Esophagus muscularis mucosa (tissue), 3 donors: ENCODE measurements at regions not wholly inside any gene's neighbourhood (a gene's known extent, or its start where the extent isn't known, plus 50 kb on each side); places are given as distances from the start of the nearest gene placed in this dataset.

Experiments
- CTCF ChIP-seq, 3 experiments: fragments of 200-600 bp in 2 of 3; fragments of 450-650 bp in 1 of 3; sonication (generic) in 2 of 3; IDR thresholded peaks; one replicate each; pipeline ENCODE4 v1.5.1; 2017 to 2019; ENCODE audit warnings: antibody characterized with exemption in 3 of 3, mild to moderate bottlenecking in 2 of 3, moderate library complexity in 1 of 3
- POLR2A ChIP-seq: fragments of 450-650 bp; IDR thresholded peaks from one replicate; pipeline ENCODE4 v1.6.1; 2017; ENCODE audit warnings: antibody characterized with exemption, moderate library complexity, mild to moderate bottlenecking, low read depth
- POLR2AphosphoS5 ChIP-seq, 2 donors: sonication (generic); formaldehyde crosslinking; IDR thresholded peaks; one replicate each; pipeline ENCODE4 v1.6.1; 2017; ENCODE audit warnings: antibody characterized with exemption in 2 of 2

- TF ChIP-seq POLR2A (no peak), CTCF (IDR thresholded peaks at IDR 0.05) (no peak), POLR2AphosphoS5 (IDR thresholded peaks at IDR 0.05) (no peak)
Measured at GRCh38 chr20:21019468-21019813, 86.7 kb downstream of the LINC00237 start.
